Superior temporal gyrus (tissue), 1 donor: ENCODE measurements at regions not wholly inside any gene's neighbourhood (a gene's known extent, or its start where the extent isn't known, plus 50 kb on each side); places are given as distances from the start of the nearest gene placed in this dataset.
A peak's percentile ranks its signal among the peaks of the same experiment; 100 is the strongest.

Experiments
- DNase-seq: peaks from one replicate; pipeline ENCODE4 v3.0.0-alpha.2; 2016; ENCODE audit errors: extremely low spot score

GRCh38 chr9:86764221-86764624 lies 183.1 kb downstream of the GAS1 start:
- no peak for DNase-seq

GRCh38 chr9:86763791-86764190 lies 183.5 kb downstream of the GAS1 start:
- peak; percentile 24 for DNase-seq

- no peak for DNase-seq
These were observed 190.0 kb downstream of the GAS1 start for GRCh38 chr9:86757382-86757720.

- DNase-seq = no peak
These were observed 190.5 kb downstream of the GAS1 start for GRCh38 chr9:86756576-86757381.

- DNase-seq = no peak
These were observed 191.8 kb downstream of the GAS1 start for GRCh38 chr9:86755561-86755941.

- DNase-seq = no peak
These were observed 192.4 kb downstream of the GAS1 start for GRCh38 chr9:86754581-86755560.

GRCh38 chr9:86753836-86754235 lies 193.5 kb downstream of the GAS1 start:
- DNase-seq = no peak

- no peak for DNase-seq
These were observed 194.6 kb downstream of the GAS1 start for GRCh38 chr9:86752733-86753132.

- no peak for DNase-seq
These were observed 195.3 kb downstream of the GAS1 start for GRCh38 chr9:86751956-86752355.

- DNase-seq = no peak
These were observed 196.1 kb downstream of the GAS1 start for GRCh38 chr9:86751207-86751606.

GRCh38 chr9:86749894-86750255 lies 197.4 kb downstream of the GAS1 start:
- DNase-seq = peak; percentile 76

- no peak for DNase-seq
These were observed 198.0 kb downstream of the GAS1 start for GRCh38 chr9:86749161-86749893.

GRCh38 chr9:86747711-86748110 lies 199.6 kb downstream of the GAS1 start:
- no peak for DNase-seq

- no peak for DNase-seq
These were observed 205.7 kb downstream of the GAS1 start for GRCh38 chr9:86741311-86742208.

GRCh38 chr9:86735772-86736458 lies 211.4 kb downstream of the GAS1 start:
- no peak for DNase-seq

GRCh38 chr9:86734771-86735170 lies 212.5 kb downstream of the GAS1 start:
- no peak for DNase-seq

- no peak for DNase-seq
These were observed 213.4 kb downstream of the GAS1 start for GRCh38 chr9:86733929-86734328.

- no peak for DNase-seq
These were observed 214.7 kb downstream of the GAS1 start for GRCh38 chr9:86732514-86733171.

GRCh38 chr9:86731511-86732063 lies 215.7 kb downstream of the GAS1 start:
- no peak for DNase-seq
